GM21360 (cell line): ENCODE measurements at regions not wholly inside any gene's neighbourhood (a gene's known extent, or its start where the extent isn't known, plus 50 kb on each side); places are given as distances from the start of the nearest gene placed in this dataset.
"Not testable (repeated sequence)": the region's sequence is repeated elsewhere in the genome, so short reads cannot be mapped to it uniquely, and the experiment has no call there.

Experiments
- ATAC-seq: cut with Tn5 transposase; IDR thresholded peaks from one replicate; pipeline ENCODE4 v1.9.1; 2021; ENCODE audit warnings: mild to moderate bottlenecking, moderate library complexity; ENCODE audit not compliant: unreplicated experiment

DNA sequence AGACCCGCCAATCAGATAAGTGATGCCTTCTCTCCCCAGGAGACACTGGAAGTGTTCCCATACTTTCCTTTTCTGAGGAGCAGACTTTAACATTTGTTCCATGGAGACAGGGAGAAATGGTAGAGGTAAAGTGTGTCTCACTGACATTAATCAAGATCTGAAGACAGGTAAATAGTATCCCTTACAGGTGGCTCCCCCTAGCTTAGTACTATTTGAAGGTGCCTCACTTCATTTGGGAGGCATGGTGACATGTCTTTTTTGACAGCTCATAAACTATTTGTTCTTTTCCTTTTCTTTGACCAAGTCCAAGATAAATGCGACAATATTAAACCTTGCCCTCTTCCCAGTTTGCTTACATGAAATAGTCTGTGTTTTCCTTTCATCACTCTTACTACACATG is 485.6 kb upstream of the IL12A start:
- ATAC-seq, result no peak

DNA sequence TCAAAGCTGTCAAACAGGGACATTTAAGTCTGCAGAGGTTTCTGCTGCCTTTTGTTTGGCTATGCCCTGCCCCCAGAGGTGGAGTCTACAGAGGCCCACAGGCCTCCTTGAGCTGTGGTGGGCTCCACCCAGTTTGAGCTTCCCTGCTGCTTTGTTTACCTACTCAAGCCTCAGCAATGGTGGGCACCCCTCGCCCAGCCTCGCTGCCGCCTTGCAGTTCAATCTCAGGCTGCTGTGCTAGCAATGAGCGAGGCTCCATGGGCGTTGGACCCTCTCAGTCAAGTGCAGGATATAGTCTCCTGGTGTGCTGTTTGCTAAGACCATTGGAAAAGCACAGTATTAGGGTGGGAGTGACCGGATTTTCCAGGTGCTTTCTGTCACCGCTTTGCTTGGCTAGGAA is 477.6 kb upstream of the IL12A start:
- ATAC-seq, result not testable (repeated sequence)

DNA sequence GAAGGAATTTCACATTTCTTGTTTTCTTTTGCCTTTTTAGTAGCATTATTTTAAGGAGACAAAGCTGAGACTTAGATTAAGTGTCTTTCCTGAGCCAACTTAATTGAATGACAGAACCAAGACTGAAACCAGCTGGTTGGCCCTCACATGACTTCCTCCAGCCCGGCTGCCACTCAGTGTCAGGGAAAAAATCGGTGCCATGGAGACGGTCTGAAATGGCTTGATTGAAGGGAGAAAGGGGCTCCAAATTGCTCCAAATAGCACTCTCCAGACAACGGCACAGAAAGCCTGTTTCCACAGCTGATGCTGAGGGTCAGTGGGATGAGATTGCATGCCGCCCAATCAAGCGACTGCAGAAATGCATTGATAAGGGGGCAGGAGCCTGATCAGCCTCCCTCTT is 475.2 kb upstream of the IL12A start:
- ATAC-seq, result no peak

DNA sequence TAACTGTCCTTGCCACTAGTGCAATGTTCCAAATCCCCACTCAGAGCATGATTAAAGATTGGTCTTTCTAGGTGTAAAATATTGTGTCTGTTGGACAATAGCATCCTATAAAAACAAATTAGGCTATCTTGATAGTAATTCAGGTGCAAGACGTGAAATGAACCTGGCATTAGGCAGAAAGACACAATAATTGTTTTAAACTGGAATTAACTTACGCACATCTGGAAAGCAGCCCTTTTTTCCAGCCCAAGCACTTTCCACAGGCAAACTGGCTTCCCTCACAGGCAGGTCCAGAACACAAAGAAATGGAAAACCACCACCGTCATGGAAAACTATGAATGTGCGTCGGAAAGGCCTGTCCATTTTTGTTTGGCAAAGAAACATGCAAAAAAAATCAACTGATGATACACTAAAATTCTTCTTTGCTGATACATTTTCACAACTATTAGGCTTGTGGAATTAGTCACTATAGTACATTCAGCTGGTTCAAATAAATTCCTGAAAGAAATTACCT is 474.7 kb upstream of the IL12A start:
- no peak for ATAC-seq

DNA sequence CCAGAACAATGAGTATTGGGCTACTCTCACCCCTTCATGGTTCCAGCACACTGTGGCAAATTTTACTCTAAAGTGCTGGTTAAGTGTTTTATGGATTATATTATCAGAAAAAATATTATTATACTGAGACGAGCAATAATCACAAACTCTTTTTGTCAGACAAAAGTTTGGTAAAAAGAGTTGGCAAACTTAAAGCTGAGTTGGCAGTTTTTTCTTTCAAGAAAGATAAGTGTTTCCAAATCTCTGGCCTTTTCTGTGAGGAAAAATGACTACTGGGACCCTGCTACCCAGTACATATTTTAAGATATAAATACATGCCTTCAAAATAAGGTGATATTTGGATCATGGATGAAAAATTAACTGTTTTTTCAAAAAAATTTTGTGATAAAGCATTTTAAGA is 471.5 kb upstream of the IL12A start:
- no peak for ATAC-seq

DNA sequence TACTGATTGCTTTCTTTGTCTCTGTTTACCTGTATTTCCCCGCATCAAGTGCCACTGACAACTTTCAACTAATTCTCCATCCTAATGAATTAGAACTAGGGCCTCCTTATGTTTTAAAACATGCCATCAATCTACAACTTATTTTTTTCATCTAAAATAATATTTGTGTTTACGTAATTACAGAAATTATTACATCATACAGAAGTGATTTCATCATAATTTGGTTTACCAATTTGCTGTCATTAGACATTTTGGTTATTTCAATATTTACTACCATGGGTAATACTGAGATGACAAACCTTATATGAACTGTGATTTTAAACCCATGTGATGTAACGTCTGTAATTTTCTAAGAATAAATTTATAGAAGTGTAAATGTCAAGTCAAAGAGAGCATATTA is 468.0 kb upstream of the IL12A start:
- ATAC-seq, result no peak

DNA sequence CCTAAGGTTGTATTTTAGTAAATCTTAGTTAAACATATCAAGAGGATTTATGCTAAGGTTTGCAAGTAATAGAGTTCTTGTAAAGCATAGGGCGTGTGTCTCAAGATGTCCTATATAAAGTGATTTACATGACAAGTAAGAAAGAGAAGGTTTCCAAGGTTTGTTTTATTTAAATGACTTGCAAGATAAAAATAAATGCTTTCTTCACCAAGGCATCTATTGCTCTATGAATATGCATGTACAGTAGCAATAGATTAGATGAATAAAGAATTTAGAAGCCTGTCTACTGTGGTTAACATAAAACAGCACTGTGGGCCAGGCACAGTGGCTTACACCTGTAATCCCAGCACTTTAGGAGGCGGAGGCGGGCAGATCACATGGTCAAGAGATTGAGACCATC is 466.4 kb upstream of the IL12A start:
- no peak for ATAC-seq

DNA sequence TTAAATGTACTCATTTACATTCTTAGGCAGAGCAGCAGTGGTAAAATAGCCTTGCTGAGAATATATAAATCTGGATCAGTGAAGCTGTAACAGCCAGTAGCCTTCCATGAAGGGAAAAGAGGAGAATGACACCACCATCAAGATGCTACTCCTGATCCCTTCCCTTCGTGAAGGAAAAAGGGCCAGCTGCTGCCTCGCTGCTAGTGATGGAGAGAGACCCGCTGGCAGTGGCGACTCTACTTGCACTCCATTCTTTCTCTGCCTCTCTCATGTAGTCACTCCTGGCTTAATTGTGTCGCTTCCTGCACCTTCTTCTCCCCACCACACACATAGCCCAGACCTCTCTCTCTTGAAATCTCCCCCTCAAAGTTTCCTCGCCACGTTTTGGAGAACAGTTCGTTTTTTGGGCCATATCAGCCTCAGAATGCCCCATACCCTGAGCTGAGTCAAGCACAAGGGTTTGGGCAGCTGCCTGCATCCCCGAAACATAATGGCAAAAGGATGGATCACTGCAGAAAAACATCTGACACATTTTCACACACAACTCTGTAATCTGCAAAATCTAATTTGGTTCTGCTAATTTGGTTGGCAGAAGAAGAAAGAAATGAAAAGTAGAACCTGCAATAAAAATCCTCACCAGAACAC is 460.3 kb upstream of the IL12A start:
- ATAC-seq, result no peak

DNA sequence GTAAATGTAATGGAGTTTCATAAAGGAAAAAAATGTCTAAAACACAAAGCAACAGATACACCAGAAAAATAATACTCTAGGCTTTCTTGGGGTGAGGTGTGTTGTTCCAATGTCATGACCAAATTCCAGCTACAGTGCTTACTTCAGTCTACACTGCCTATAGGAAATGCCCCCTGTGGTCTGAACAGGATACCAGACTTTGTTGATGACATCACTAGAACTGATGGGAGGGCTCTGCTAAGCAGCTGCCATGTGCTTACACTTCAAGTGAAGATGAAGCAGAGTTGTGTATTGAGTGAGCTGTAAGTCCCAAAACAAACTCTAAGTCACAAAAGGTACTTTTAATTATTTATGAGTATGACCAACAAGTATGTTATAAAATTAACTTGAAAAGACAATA is 456.1 kb upstream of the IL12A start:
- ATAC-seq, result no peak

DNA sequence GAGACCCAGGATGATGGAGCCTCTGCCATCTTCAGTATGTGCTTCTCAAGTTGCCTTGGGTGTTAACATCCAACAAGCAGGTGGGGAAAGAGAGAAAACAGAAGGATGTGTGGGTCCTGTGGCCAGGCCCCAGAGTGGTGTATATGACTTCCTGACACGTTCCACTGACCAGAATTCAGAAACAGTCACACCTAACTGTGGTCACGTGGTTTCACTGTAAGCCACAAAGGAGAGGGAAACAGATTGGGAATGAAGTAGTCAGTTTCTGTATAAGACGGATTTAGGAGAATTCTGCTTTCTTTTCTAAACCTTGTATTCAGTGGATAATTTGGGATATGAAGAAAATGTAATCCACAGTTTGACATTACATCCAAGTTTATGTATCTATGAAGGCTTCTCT is 454.1 kb upstream of the IL12A start:
- no peak for ATAC-seq

DNA sequence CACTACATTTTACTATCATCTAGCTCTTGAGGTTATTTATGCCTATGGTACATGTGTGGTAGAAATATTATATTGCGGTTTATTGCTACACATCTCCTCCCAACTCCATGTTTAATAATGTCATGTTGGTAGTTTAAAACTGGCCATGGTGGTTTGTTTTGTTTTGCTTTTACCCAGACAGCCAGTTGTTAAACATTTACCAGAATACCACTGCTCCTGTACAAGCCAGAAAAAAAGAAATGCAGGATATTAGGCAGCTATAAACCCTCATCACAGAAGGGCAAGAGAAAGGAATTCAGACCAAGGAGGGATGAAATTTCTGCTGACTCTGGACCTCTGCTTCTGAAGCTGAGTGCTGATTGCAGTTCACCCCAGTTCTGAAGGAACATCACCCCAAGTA is 451.8 kb upstream of the IL12A start:
- no peak for ATAC-seq

DNA sequence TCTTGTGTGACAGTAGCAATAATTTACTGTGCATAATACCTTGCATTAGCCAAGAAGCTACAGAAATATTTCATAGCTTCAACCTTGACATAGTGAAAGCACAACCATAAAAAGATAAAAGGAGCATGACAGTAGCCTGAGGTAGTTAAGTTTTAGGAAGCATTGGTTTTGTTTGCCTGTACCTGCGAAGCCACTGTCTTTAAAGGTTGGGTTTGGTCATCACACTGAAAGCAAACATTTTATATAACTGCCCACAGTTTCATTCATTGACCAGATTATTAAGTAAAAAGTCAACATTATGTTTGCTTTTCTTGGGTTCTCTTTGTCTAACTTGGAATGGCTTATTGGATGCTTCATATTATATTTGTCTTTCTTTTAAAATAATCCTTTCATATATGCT is 450.1 kb upstream of the IL12A start:
- ATAC-seq, result no peak

DNA sequence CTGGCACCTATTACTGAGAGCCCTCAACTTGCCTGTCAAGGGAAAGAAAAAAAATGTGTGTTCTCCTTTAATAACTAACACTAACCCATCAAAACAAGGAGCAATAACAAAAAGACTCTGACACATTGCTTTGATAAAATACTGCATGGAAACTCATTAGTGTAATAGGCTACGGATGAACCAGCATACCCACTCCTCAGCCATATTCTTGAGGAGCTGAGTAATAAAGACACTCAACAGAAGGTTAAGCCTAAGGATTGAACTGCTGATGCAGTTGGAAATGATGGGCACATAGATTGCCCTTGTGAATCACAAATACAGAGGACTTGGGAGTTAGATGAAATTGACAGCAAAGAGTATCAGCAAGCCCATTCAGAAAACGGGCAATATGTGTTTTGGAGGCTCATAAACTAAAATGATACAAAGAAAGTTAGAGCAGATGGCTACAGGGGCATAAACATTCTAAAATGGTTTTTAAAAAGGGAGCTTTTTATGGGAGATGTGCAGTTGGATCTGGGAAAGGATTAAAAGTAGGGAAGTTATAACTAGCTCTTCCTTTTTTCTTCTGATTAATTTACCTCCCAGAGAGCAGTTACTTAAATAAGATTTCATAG is 447.6 kb upstream of the IL12A start:
- no peak for ATAC-seq

DNA sequence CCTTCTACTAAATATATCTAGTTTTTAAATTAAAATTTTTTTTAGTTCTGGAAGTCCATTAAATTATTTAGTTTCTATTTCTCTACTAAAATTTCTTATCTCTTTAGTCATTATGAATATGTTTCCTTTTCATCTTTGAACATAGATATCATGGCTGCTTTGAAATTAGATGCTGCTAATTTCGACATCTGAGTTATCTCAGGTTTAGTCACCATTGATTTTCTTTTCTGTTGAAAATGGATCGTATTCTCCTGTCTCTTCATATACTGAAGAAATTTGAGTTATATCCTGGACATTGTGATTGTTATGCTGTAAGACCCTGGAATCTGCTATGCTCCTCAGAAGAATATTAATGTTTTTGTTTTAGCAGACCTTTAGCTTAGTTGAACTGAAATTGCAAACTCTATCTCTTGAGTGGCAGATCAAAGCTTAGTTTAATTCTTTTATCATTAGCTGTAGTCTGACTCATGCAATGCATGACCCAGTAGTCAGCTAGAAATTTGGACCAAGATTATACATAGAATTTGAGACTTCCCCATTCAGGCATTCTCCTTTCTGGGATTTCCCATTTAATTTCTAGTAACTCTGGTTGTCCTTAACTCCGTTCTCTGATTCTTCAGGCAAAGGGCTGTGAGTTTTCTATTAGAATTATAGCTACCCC is 439.8 kb upstream of the IL12A start:
- ATAC-seq, result no peak

DNA sequence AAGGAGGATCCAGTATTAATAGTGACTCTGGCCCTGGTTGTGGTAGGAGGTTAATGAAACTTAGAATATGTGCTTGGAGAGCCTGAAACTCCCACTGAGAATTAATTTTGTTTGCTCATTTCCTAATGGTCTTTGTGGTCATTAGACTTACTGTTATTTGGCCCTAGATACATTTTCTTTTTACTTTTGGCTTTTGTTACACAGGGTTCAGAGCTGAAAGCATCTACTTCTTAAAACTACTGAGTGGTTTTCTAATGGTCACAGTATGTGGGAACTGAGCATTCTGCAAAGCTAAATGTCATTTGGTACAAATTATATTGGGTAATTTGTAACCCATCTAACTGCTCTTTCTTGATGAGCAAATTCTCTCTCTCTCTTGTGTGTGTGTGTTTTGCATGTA is 433.4 kb upstream of the IL12A start:
- no peak for ATAC-seq

DNA sequence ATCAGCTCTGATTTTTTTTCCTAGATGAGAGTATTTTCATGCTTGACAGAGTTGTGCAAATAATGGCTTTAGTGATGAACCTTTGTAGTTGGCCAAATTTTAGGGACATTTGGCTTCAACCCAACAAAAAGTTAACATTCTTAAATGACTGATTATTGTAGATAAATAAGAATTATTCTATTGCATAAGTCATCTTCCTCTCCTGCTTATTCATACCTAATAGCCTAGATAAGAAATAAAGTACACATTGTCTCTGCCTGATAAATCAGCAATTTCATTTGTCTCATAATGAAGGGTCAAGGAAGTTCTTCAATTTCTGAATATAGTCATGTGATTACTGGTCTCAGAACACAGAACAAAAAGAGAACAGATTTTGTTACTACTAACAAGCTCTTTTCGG is 428.9 kb upstream of the IL12A start:
- ATAC-seq, result no peak

DNA sequence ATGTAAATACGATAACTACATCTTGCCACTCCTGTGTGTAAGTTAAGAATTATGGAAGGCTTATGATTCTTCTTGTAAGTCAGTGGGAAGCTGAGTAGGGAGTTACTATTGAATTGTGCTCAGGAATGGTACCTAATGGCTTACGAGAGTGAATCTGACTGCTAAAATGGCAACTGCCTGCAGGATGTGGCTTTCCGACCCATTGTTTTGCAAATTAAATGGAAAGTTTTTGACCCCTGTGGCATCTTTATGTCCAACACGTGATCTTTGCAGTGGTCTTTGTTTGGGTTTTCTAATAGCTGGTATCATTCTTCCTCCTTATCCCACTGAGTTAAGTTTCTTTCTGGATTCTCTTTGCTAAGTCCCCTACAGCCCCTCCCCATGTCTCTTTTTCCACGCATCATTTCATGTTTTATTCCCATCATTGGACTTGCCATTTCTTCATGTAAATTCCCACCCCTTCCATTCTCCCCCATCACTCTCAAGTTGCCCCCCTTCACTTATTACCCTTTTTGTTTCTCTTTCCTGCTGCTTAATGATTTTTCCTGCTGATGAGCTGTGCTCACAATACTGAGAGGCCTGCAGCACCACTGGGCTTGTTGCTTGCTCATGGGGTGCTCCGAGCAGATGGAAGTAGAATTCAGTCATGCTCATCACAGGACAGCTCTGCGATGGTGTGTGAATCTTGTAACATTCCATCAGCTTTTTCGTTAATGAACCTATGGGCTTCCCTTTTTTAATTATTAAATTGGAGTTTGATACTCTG is 428.2 kb upstream of the IL12A start:
- ATAC-seq, result no peak

DNA sequence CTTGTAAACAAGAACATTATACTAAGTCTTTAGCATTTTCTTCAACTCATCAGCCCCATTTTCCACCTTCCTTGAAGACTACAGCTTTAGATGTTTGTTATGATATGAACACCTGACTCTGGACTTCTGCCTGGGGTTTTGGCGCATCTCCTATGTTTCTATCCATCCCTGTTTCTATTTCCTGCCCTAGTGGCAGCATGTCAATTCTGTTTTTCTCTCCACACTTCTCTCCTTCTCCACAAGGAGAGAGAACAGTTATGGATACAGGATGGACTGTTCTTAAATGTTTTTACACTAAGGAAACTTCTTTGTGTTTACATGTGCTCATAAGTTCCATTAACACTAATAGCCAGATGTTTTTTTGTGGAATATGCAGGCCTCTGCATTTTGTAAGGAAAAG is 423.3 kb upstream of the IL12A start:
- ATAC-seq, result no peak

DNA sequence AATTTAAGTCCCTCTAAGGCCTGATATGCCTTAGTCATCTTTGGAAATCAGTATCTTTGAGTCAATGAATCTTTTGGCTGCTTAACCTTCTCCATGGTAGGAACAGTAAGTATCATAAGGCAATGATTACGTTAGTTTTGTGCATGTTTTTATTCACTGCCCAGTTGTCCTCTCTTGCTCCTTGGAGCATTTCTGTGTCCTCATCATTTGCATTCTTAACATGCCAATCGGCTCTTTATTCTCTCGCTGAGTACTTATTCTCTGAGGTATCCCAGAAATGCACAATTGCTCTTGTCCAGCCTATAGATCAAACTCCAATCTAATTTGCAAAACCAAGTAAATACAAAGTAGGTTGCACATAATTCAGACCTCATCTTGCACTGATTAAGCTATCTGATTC is 405.0 kb upstream of the IL12A start:
- no peak for ATAC-seq

DNA sequence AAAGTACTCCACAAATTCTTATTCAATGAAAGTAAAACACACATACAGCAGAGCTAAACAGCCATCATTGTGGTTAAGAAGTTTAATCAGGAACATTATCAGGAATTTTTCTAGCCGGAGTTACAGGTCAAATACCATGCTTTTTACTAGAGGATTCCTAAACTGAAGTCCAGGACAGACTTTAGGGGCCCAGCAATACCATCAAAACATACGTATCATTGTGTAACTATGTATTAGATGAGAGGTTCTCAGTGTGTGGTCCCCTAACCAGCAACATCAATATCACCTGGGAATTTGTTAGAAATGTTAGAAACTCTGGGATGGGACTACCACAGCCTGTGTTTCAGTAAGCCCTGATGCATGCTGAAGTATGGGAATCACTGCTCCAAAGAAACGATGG is 404.2 kb upstream of the IL12A start:
- ATAC-seq, result no peak

DNA sequence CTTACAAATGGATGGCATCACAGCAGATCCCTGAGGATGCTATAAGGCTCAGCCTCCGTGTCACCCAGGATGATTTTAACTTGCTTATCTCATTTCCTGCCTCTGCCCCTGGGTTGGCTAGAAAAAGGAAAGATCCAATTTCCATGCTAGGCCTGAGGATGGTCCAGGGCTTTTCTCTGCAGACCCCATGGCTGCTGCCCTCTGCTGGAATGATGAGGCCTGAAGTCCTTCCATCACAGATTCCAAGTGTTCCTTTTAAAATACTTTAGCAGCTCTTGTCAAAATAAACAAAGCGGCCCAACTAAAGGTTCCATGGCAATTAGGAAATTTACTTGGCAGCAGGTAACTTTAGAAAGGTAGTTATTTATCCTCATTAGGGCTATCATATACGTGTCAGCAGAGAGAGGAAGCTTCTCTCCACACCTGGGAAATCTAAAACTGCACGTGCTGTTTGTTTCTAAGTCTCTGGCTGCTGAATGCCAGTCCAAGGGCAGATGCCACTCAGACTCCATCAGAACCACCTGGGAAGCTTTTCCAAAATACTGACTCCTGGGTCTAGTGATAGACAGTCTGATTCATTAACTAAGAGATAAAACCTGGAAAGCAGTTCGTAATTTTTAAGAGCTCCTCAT is 401.9 kb upstream of the IL12A start:
- no peak for ATAC-seq
